Loucy (cell line): ENCODE measurements at regions not wholly inside any gene's neighbourhood (a gene's known extent, or its start where the extent isn't known, plus 50 kb on each side); places are given as distances from the start of the nearest gene placed in this dataset.

Experiments
- H2AFZ ChIP-seq: fragments of 200-600 bp; sonication (generic); 2 replicates; pipeline ENCODE4 v1.6.0; 2016; ENCODE audit warnings: antibody characterized with exemption, mild to moderate bottlenecking, low read length, moderate library complexity
- H3F3A ChIP-seq: fragments of 200-600 bp; 2 replicates; pipeline ENCODE4 v1.6.0; 2016; ENCODE audit warnings: antibody characterized with exemption, low read depth, mild to moderate bottlenecking
- H3K27me3 ChIP-seq: fragments of 200-600 bp; sonication (generic); 2 replicates; pipeline ENCODE4 v1.6.1; 2014; ENCODE audit warnings: low read length, mild to moderate bottlenecking; ENCODE audit not compliant: insufficient read depth, poor library complexity, severe bottlenecking
- H3K36me3 ChIP-seq: fragments of 200-600 bp; sonication (generic); 2 replicates; pipeline ENCODE4 v1.6.1; 2016; ENCODE audit warnings: low read length; ENCODE audit not compliant: insufficient read depth
- H3K4me1 ChIP-seq: fragments of 200-600 bp; sonication (generic); 2 replicates; pipeline ENCODE4 v1.5.1; 2014; ENCODE audit warnings: low read length, mild to moderate bottlenecking; ENCODE audit not compliant: insufficient read depth, poor library complexity, severe bottlenecking
- H3K4me2 ChIP-seq: fragments of 200-600 bp; sonication (generic); 2 replicates; pipeline ENCODE4 v1.6.0; 2014; ENCODE audit warnings: antibody characterized with exemption, low read length, low read depth, mild to moderate bottlenecking; ENCODE audit not compliant: poor library complexity, severe bottlenecking
- H3K4me3 ChIP-seq: fragments of 200-600 bp; sonication (generic); 2 replicates; pipeline ENCODE4 v1.5.1; 2014; ENCODE audit warnings: low read length, mild to moderate bottlenecking, mixed read lengths; ENCODE audit not compliant: poor library complexity, severe bottlenecking
- H3K79me2 ChIP-seq: fragments of 200-600 bp; sonication (generic); 2 replicates; pipeline ENCODE4 v1.6.1; 2014; ENCODE audit warnings: low read length; ENCODE audit not compliant: insufficient read depth
- H3K9ac ChIP-seq: fragments of 200-600 bp; sonication (generic); 2 replicates; pipeline ENCODE4 v1.6.0; 2014; ENCODE audit warnings: mild to moderate bottlenecking, low read depth, low read length, moderate library complexity; ENCODE audit not compliant: poor library complexity, severe bottlenecking
- H3K9me2 ChIP-seq: fragments of 200-600 bp; sonication (generic); replicated peaks from 2 replicates; pipeline ENCODE4 v1.6.1; 2016; ENCODE audit warnings: low read depth, low read length, mixed read lengths
- H3K9me3 ChIP-seq: fragments of 200-600 bp; sonication (generic); 2 replicates; pipeline ENCODE4 v1.6.1; 2014; ENCODE audit warnings: mild to moderate bottlenecking, antibody characterized with exemption, low read length, low read depth; ENCODE audit not compliant: insufficient read depth
- H4K20me1 ChIP-seq: fragments of 200-600 bp; sonication (generic); 2 replicates; pipeline ENCODE4 v1.6.0; 2014; ENCODE audit warnings: antibody characterized with exemption, low read length, mild to moderate bottlenecking; ENCODE audit not compliant: insufficient read depth, poor library complexity, severe bottlenecking
- EZH2phosphoT487 ChIP-seq: fragments of 200-600 bp; IDR thresholded peaks from 2 replicates; pipeline ENCODE4 v1.6.1; 2018; ENCODE audit warnings: antibody characterized with exemption, mild to moderate bottlenecking, moderate library complexity, borderline replicate concordance
- TF ChIP-seq, protein P1 (sequence below): fragments of 200-600 bp; sonication (generic); conservative IDR thresholded peaks from 2 replicates; pipeline ENCODE4 v1.5.1; 2014; ENCODE audit warnings: mild to moderate bottlenecking, antibody characterized with exemption, low read length

DNA sequence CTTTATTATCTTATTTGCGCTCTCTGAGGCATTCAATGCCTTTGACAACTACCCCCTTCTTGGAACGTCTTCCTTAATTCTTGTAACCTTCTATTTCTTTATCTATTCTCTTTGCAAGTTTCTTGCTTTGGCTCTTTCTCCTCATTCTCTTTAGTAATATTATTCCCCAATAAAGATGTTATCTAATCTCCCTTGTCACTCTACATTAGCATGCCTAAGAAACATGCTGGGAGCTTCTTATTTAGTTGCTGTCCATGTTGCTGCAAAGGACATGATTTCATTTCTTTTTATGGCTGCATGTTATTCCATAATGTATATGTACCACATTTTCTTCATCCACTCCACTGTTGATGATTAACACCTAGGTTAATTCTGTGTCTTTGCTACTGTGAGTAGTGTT lies 113.7 kb downstream of the RDH14 start:
- H3K79me2 ChIP-seq: no peaks in the 10 kb centered on the region
- no peaks in the 10 kb centered on the region for H3F3A ChIP-seq
- no peak overlapping the region for H3K4me3 ChIP-seq
- H3K36me3 ChIP-seq: no peaks in the 10 kb centered on the region
- no peaks in the 10 kb centered on the region for H4K20me1 ChIP-seq
- H3K4me1 ChIP-seq: no peaks in the 10 kb centered on the region
- no peaks in the 10 kb centered on the region for H3K9me2 ChIP-seq
- H3K9ac ChIP-seq: no peak overlapping the region
- TF ChIP-seq, protein P1, sequence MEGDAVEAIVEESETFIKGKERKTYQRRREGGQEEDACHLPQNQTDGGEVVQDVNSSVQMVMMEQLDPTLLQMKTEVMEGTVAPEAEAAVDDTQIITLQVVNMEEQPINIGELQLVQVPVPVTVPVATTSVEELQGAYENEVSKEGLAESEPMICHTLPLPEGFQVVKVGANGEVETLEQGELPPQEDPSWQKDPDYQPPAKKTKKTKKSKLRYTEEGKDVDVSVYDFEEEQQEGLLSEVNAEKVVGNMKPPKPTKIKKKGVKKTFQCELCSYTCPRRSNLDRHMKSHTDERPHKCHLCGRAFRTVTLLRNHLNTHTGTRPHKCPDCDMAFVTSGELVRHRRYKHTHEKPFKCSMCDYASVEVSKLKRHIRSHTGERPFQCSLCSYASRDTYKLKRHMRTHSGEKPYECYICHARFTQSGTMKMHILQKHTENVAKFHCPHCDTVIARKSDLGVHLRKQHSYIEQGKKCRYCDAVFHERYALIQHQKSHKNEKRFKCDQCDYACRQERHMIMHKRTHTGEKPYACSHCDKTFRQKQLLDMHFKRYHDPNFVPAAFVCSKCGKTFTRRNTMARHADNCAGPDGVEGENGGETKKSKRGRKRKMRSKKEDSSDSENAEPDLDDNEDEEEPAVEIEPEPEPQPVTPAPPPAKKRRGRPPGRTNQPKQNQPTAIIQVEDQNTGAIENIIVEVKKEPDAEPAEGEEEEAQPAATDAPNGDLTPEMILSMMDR: no peak
- no peak for TF ChIP-seq EZH2phosphoT487
- no peaks in the 10 kb centered on the region for H3K27me3 ChIP-seq
- no peak overlapping the region for H2AFZ ChIP-seq
- H3K9me3 ChIP-seq: no peaks in the 10 kb centered on the region
- no peak overlapping the region for H3K4me2 ChIP-seq

DNA sequence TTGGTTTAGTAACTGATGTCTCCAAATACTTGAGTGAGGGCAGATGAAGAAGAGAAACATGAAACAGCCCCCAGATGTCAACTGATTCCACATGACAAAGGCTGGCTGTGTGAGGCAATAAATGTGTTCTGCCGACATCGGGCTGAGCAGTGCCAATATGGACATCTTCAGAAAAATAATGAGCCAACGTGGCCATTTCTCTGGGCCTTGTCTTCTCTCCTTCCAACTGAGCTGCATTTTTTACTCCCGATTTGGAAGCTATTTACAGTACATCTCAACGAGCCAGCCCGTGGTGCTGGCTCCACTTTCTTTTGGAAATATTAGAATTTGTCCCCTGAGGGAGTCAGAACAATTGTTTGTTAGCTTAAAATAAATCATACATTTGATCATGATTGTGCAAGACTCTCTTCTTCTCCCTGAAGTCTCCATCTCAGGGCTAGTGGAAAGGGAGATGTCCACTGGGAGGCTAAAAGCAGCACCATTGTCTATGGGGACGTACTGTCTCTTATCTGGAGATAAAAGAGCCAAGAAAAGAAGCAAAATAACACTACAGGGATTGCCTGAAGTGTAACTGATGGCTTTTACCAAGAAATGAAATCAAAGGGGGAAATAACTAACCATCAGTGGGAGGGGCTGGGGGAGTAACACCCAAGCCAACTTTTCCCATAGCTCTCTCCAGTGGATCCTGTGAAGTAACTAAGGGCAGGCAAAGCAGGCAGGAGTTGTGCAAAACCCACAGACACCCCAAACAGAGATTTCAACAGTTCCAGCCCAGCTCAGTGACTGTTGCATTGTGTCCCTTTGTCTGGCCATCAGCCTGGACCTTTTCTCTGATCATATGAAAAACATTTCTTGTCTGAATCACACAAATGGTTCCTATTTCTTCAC lies 114.8 kb downstream of the RDH14 start:
- Histone ChIP-seq H3K4me2 (no peak overlapping the region), H3F3A (no peaks in the 10 kb centered on the region), H3K36me3 (no peaks in the 10 kb centered on the region), H3K79me2 (no peaks in the 10 kb centered on the region), H3K27me3 (no peaks in the 10 kb centered on the region), H3K9ac (no peak overlapping the region), H3K9me2 (no peaks in the 10 kb centered on the region), H3K9me3 (no peaks in the 10 kb centered on the region), H3K4me3 (no peak overlapping the region), H2AFZ (no peak overlapping the region), H4K20me1 (no peaks in the 10 kb centered on the region), H3K4me1 (no peaks in the 10 kb centered on the region)
- no peak for TF ChIP-seq EZH2phosphoT487
- TF ChIP-seq, protein P1: no peak

DNA sequence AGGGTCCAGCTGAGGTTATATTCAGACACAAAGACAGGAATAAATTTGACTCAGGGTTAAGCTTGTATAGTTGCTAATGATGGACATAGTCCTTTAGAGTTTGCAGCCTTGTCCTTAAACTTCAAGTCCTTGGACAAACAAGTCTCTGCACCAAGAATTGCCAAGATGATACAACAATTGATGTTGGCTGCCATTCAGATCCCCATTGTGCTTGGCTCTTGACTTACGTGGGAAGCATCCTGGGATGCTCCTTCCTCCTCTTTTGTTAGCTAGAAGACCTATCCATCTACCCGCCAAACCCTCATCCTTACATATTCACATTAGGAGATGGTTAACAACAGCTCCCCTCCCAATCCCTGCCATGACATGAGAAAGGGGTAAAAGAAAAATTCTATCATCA lies 115.6 kb downstream of the RDH14 start:
- Histone ChIP-seq H2AFZ (no peak overlapping the region), H3K9me2 (no peaks in the 10 kb centered on the region), H3K4me1 (no peaks in the 10 kb centered on the region), H3K27me3 (no peaks in the 10 kb centered on the region), H3K4me2 (no peak overlapping the region), H3K79me2 (no peaks in the 10 kb centered on the region), H3K9ac (no peak overlapping the region), H3K4me3 (no peak overlapping the region), H3F3A (no peaks in the 10 kb centered on the region), H4K20me1 (no peaks in the 10 kb centered on the region), H3K36me3 (no peaks in the 10 kb centered on the region), H3K9me3 (no peaks in the 10 kb centered on the region)
- TF ChIP-seq EZH2phosphoT487: no peak
- TF ChIP-seq, protein P1: no peak
